Posterior cingulate gyrus (tissue), 11 donors: ENCODE measurements at regions not wholly inside any gene's neighbourhood (a gene's known extent, or its start where the extent isn't known, plus 50 kb on each side); places are given as distances from the start of the nearest gene placed in this dataset.
"Not testable (repeated sequence)": the region's sequence is repeated elsewhere in the genome, so short reads cannot be mapped to it uniquely, and the experiment has no call there.

Source experiments
- DNase-seq, 10 donors: peaks; one replicate each; pipeline versions ENCODE4 v3.0.0 to v3.0.0-alpha.2; 2020 to 2021; ENCODE audit warnings: mixed read lengths in 3 of 10
- intact Hi-C: fragments of 100-400 bp; cut with DNase I; formaldehyde crosslinking; loops from one replicate; pipeline ENCODE4 v1.15.1; 2023

GRCh38 chr4:15162046-15162445, 159.8 kb downstream of the CPEB2 start:
- intact Hi-C loops = loop anchor here (5.0 kb wide), 1 partner anchor 285 kb away; no protein-coding TSS in a partner anchor

GRCh38 chr4:15162465-15163283, 160.4 kb downstream of the CPEB2 start:
- DNase-seq = no peak
- intact Hi-C loops = loop anchor here (5.0 kb wide), 1 partner anchor 285 kb away; no protein-coding TSS in a partner anchor

More at GRCh38 chr4:15162046-15162445, 159.8 kb downstream of the CPEB2 start:
- DNase-seq = no peak

DNA sequence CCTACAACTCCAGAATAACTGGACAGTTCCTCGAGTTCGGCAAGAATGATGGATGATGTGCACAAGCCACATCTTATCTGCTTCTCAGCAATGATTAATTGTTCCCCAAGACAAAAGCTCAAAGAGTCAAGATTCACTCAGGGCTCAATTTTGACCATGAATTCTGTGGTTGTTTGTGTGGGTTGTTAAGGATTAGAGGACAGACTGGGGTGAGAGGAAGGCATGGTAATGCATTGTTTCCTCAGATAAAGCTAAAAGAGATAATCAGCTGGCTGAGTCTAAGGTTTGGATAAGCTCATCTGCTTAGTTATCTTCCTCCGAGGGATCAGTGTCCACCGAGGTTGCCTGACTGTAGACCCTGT, 161.0 kb downstream of the CPEB2 start:
- no peak for DNase-seq
- intact Hi-C loops = loop anchor here (5.0 kb wide), 1 partner anchor 286 kb away; no protein-coding TSS in a partner anchor

DNA sequence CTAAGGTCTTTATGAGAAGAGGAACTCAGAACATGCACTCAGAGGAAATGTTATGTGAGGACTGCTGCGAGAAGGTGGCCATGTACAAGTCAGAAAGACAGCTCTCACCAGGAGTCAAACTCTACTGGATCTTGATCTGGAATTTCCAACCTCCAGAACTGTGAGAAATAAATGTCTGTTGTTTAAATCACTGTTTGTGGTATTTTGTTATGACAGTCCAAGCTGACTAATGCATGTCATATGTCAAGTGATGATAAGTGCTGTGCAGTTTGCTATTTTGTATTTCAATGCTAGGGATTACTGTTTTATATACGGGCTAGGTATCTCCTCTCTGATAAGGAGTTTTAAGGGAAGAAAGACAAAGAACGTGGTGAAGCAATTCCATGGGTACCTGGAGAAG, 162.3 kb downstream of the CPEB2 start:
- DNase-seq = no peak
- intact Hi-C loops = loop anchor here (5.0 kb wide), 1 partner anchor 287 kb away; no protein-coding TSS in a partner anchor

DNA sequence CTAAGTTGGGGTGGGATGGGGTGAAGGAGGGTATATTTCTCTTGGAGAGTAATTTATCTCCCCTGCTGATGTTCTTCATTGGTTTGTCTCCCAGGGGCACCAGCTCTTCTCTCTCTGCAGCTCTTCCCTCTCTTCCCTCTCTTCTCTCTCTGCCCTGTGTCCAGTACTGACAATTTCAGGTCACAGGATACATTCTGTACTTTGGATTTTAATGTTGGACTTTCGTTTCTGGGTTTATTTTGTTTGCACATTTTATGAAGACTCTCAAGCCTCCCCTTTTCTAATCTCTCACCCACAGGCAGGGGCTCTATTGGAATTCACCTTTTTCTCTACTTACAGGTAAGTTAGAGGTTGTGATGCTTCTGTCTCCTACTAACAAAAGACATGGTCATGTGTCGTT, 165.5 kb downstream of the CPEB2 start:
- intact Hi-C loops = no loop called here

GRCh38 chr4:15168759-15169158, 166.5 kb downstream of the CPEB2 start:
- intact Hi-C loops = no loop called here
- no peak for DNase-seq

More for the DNA sequence above, 165.5 kb downstream of the CPEB2 start:
- no peak for DNase-seq

GRCh38 chr4:15171725-15172124, 169.4 kb downstream of the CPEB2 start:
- no peak for DNase-seq
- intact Hi-C loops = no loop called here

GRCh38 chr4:15173251-15173650, 171.0 kb downstream of the CPEB2 start:
- intact Hi-C loops = no loop called here

GRCh38 chr4:15174168-15174567, 171.9 kb downstream of the CPEB2 start:
- DNase-seq, intact Hi-C loops: not testable (repeated sequence)

More at GRCh38 chr4:15173251-15173650, 171.0 kb downstream of the CPEB2 start:
- DNase-seq = no peak

DNA sequence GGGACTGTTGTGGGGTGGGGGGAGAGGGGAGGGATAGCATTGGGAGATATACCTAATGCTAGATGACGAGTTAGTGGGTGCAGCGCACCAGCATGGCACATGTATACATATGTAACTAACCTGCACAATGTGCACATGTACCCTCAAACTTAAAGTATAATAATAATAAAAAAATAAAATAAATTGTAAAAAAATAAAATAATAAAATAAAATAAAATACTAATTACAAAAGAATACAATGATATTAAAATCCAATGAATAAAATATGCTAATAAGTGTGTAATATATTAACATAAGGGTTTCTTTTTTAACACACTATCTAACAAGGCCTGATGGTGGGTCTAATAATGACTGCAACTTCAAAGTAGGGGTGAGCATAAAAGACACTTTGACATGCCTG, 177.6 kb downstream of the CPEB2 start:
- DNase-seq, intact Hi-C loops: not testable (repeated sequence)

- intact Hi-C loops = no loop called here
- DNase-seq = no peak
Measured at GRCh38 chr4:15182600-15183220, 180.4 kb downstream of the CPEB2 start.

DNA sequence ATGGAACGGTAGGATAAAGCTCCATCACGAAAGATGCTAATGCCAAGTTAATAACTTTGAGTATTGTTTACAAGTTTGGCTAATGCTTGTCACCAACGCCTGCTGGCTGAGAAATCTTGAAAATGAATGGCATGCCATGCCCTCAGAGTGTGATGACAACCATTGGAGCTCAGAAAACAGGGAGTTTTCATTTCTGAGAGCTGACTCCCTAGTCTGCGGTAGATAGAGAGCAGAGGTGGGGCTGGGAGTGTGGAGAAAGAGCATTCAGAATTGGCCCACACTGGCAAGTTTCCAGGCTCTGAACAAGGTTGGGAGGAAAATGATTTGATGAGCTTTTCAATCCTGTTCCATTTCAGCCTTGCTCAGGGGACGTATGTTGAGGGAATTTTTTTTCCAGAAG, 183.9 kb downstream of the CPEB2 start:
- DNase-seq = no peak
- intact Hi-C loops = no loop called here

DNA sequence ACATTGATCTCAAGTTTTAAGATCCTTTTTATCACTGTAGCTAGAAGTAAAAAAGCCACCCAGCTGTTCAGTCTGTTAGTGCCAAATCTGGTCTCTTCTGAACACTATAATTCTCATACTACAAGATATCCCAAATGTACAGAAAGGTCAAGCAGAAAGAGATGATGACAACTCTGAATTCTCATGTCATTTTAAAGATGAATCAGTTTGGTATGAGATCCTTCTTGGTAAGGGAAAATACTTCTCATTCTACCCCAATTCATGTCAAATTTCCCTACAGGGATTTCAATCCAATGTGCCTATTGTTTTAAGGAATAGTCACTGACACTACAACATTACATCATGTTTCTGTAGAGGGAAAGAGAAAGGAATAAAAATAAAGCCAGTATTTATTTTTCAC, 184.5 kb downstream of the CPEB2 start:
- intact Hi-C loops = no loop called here
- no peak for DNase-seq

GRCh38 chr4:15188605-15189539, 186.6 kb downstream of the CPEB2 start:
- DNase-seq = no peak
- intact Hi-C loops = no loop called here

GRCh38 chr4:15194520-15194919, 192.2 kb downstream of the CPEB2 start:
- intact Hi-C loops = no loop called here
- no peak for DNase-seq

DNA sequence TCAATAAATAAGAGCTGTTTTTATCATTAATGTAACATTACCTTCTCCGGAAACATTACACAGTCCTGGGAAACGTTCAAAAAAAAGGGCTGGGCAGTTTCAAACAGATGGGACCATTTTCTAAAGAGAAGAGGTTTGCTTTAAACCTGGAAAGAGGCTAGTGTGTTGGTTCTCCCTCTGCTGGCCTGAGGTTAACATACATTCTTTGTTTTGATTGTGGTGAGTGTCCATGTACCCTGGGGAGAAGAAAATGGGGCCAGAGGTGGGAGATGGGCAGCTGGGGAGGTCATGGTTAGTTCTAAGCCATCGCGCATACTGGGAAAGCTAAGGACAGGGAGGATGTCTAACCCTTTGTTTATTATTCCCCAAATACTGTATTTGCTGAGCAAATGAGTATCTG, 194.7 kb downstream of the CPEB2 start:
- no peak for DNase-seq

DNA sequence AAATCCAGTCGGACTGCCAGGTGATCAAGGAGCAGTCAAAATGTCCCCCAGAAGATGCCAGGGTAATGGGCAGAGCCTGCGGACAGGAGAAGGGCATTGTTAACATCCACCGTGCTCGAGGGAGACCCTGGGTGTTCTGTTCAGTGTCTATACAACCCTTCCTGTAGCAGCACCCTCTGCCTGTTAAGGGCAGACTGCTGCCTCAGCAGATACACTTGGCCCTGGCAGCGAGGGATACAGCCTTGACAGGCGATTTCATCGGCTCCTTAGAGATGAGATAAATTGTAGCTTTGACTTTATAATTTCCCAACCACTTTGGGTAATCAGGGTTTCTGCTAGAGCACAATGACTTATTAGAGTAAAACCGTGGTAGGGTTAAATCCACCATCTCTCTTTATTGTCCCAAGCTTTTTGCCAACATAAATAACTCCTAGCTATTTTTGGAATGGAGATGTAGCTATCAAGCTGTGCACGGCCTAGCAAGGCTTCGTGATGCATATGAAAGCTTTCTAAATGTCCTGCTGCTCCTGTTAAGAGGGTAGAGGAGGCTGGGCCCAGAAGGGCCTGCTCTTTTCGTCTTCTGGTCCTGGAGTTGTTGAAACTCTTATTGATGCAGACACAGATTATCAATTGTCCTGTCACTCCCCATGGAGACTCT, 195.9 kb downstream of the CPEB2 start:
- intact Hi-C loops = no loop called here

More for the DNA sequence above, 194.7 kb downstream of the CPEB2 start:
- intact Hi-C loops = no loop called here

GRCh38 chr4:15201782-15202181, 199.5 kb downstream of the CPEB2 start:
- DNase-seq = no peak
- intact Hi-C loops = no loop called here

More for the DNA sequence above, 195.9 kb downstream of the CPEB2 start:
- no peak for DNase-seq

- intact Hi-C loops = no loop called here
- DNase-seq = no peak
Measured at GRCh38 chr4:15202481-15202880, 200.2 kb downstream of the CPEB2 start.

DNA sequence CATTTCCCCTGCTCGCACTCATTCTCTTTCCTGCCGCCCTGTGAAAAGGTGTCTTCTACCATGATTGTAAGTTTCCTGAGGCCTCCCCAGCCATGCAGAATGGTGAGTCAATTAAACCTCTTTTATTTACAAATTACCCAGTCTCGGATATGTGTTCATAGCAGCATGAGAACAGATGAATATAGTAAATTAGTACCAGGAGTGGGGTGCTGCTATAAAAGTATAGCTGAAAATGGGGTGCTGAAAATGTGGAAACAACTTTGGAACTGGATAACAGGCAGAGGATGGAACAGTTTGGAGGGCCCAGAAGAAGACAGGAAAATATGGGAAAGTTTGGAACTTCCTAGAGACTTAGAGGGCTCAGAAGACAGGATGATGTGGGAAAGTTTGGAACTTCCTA, 204.2 kb downstream of the CPEB2 start:
- DNase-seq, intact Hi-C loops: not testable (repeated sequence)
